Nephron progenitor cell (in vitro differentiated cells): ENCODE measurements at regions not wholly inside any gene's neighbourhood (a gene's known extent, or its start where the extent isn't known, plus 50 kb on each side); places are given as distances from the start of the nearest gene placed in this dataset.

ENCODE experiments used
- DNase-seq: peaks from one replicate; pipeline ENCODE4 v3.0.0; 2021
- H3K27ac Mint-ChIP-seq: 2 replicates; pipeline ENCODE4 v1.8.0; 2021; ENCODE audit warnings: mild to moderate bottlenecking, moderate library complexity, mixed read lengths
- H3K27me3 Mint-ChIP-seq: 2 replicates; pipeline ENCODE4 v1.8.0; 2021; ENCODE audit warnings: mild to moderate bottlenecking, low read depth, mixed read lengths; ENCODE audit not compliant: poor library complexity
- H3K36me3 Mint-ChIP-seq: 2 replicates; pipeline ENCODE4 v1.8.0; 2021; ENCODE audit warnings: low read depth, mixed read lengths
- H3K4me1 Mint-ChIP-seq: 2 replicates; pipeline ENCODE4 v1.8.0; 2021; ENCODE audit warnings: mixed read lengths
- H3K4me3 Mint-ChIP-seq: 2 replicates; pipeline ENCODE4 v1.8.0; 2021; ENCODE audit warnings: mild to moderate bottlenecking, moderate library complexity, mixed read lengths
- H3K9me3 Mint-ChIP-seq: 2 replicates; pipeline ENCODE4 v1.8.0; 2021; ENCODE audit warnings: mild to moderate bottlenecking, moderate library complexity, mixed read lengths
- TF ChIP-seq, protein P1 (sequence below): fragments of 200-600 bp; sonication (generic); IDR thresholded peaks from 2 replicates; pipeline ENCODE4 v1.5.0; 2021; ENCODE audit warnings: antibody characterized with exemption

DNA sequence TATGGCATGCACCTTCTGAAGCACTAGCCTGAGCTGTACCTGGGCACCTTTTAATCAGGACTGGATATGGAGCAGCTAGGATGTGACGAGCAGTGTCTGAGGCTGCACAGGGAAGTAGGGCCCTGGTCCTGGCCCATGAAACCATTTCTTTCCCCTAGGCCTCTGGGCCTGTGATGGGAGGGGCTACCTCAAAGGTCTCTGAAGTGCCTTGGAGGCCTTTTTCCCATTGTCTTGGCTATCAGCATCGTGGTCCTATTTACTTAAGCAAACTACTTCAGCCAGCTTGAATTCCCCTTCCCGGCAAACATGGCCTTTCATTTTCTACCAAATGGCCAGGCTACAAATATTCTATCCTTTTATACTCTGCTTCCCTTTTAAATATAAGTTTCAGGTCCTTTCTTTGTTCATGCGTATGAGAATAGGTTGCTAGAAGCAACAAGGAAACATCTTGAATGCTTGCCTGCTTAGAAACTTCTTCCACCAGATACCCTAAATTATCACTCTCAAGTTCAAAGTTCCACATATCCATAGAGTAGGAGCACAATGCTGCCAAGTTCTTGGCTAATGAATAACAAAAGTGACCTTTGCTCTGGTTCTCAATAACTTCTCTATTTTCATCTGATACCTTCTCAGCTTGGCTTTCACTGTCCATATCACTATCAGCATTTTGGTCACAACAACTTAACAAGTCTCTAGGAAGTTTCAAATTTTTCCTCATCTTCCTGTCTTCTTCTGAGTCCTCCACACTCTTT lies 673.1 kb downstream of the HTR1B start:
- H3K4me1 Mint-ChIP-seq = no peaks in the 10 kb centered on the region
- no peaks in the 10 kb centered on the region for H3K27me3 Mint-ChIP-seq
- no peaks in the 10 kb centered on the region for H3K9me3 Mint-ChIP-seq
- H3K27ac Mint-ChIP-seq = no peak overlapping the region
- H3K36me3 Mint-ChIP-seq = no peaks in the 10 kb centered on the region
- TF ChIP-seq, protein P1, sequence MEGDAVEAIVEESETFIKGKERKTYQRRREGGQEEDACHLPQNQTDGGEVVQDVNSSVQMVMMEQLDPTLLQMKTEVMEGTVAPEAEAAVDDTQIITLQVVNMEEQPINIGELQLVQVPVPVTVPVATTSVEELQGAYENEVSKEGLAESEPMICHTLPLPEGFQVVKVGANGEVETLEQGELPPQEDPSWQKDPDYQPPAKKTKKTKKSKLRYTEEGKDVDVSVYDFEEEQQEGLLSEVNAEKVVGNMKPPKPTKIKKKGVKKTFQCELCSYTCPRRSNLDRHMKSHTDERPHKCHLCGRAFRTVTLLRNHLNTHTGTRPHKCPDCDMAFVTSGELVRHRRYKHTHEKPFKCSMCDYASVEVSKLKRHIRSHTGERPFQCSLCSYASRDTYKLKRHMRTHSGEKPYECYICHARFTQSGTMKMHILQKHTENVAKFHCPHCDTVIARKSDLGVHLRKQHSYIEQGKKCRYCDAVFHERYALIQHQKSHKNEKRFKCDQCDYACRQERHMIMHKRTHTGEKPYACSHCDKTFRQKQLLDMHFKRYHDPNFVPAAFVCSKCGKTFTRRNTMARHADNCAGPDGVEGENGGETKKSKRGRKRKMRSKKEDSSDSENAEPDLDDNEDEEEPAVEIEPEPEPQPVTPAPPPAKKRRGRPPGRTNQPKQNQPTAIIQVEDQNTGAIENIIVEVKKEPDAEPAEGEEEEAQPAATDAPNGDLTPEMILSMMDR = no peak
- no peak overlapping the region for H3K4me3 Mint-ChIP-seq
- no peak for DNase-seq

DNA sequence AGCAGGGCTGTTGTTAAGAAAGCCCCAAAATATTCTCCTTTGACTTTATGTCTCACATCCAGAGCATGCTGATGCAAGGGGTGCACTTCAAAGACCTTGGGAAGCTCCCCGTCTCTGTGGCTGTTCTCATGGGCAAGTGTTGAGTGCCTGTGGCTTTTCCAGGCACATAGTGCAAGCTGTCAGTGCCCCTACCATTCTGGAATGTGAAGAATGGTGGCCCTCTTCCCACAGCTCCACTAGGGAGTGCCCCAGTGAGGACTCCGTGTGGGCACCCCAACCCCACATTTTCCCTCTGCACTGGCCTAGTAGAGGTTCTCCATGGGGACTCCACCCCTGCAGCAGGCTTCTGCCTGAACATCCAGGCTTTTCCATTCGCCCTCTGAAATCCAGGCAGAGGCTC lies 673.7 kb downstream of the HTR1B start:
- H3K27me3 Mint-ChIP-seq = no peaks in the 10 kb centered on the region
- no peak overlapping the region for H3K4me3 Mint-ChIP-seq
- DNase-seq = no peak
- H3K27ac Mint-ChIP-seq = no peak overlapping the region
- no peaks in the 10 kb centered on the region for H3K9me3 Mint-ChIP-seq
- H3K36me3 Mint-ChIP-seq = no peaks in the 10 kb centered on the region
- H3K4me1 Mint-ChIP-seq = no peaks in the 10 kb centered on the region
- TF ChIP-seq, protein P1 = no peak

DNA sequence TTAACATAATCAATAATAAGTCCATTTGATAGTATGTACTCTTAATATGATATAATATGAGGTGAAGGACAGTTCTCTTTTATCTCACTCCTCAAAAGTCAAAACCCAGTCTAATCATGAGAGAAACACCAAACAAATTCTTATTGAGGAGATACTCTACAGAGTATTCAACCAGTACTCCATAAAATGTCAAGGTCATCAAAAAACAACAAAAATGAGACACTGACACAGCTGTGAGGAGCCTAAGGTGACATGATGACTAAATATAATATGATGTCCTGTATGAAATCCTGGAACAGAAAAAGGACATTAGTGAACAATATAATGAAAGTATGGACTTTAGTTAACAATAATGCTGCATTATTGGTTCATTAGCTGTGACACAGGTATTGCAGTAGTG lies 675.1 kb downstream of the HTR1B start:
- TF ChIP-seq, protein P1 = no peak

DNA sequence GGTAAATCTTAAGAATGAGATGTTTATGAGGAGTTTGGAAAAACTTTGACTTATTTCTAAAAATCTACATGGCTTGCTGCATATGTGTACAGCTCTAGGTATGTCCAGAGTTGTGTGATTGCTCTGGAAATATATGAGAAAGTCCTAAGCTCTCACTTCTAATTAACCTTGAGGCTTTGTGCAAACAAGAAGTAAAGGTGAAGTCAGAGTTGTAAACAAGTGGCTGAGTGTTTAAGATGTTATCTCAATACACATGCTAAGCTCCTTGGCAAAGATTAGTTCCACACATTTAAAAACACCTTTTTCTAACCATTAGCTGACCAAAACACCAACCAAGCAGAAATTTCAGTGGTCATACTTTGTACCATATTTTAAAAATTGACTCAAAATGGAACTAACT lies 684.2 kb downstream of the HTR1B start:
- TF ChIP-seq, protein P1 = no peak
- no peak overlapping the region for H3K27ac Mint-ChIP-seq
- no peaks in the 10 kb centered on the region for H3K27me3 Mint-ChIP-seq
- no peak for DNase-seq
- no peak overlapping the region for H3K4me3 Mint-ChIP-seq
- H3K4me1 Mint-ChIP-seq = peaks cover 21% of the 10 kb centered on the region
- H3K9me3 Mint-ChIP-seq = no peaks in the 10 kb centered on the region
- no peaks in the 10 kb centered on the region for H3K36me3 Mint-ChIP-seq

More for the DNA sequence above, 675.1 kb downstream of the HTR1B start:
- Mint-ChIP-seq H3K27me3 (no peaks in the 10 kb centered on the region), H3K4me3 (no peak overlapping the region), H3K27ac (no peak overlapping the region), H3K9me3 (no peaks in the 10 kb centered on the region), H3K4me1 (no peaks in the 10 kb centered on the region), H3K36me3 (no peaks in the 10 kb centered on the region)
- no peak for DNase-seq

DNA sequence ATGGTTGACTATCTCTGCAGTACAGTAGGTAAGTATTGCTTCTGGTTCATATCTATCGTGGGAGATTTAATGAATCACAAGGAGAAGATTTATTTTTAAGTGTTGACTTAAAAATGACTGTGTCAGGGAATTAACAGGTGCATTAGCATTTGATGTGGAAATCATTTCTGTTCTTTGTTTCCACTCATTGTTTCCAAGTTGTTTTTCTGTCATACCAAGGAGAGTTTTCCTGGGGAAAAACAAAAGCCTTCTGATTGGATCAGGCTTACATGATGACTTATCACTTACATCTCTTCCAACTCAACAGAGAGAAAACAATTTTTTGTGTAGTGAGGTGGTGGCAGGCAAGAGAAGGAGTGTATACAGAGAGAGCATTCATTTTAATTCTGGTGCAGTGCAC lies 686.4 kb downstream of the HTR1B start:
- no peak overlapping the region for H3K27ac Mint-ChIP-seq
- H3K9me3 Mint-ChIP-seq = no peaks in the 10 kb centered on the region
- no peaks in the 10 kb centered on the region for H3K36me3 Mint-ChIP-seq

More for the DNA sequence above, 686.4 kb downstream of the HTR1B start:
- H3K27me3 Mint-ChIP-seq = no peaks in the 10 kb centered on the region
- no peak for DNase-seq
- H3K4me1 Mint-ChIP-seq = peaks cover 21% of the 10 kb centered on the region
- H3K4me3 Mint-ChIP-seq = no peak overlapping the region
- TF ChIP-seq, protein P1 = no peak
